KMS-11 (cell line): ENCODE measurements at regions not wholly inside any gene's neighbourhood (a gene's known extent, or its start where the extent isn't known, plus 50 kb on each side); places are given as distances from the start of the nearest gene placed in this dataset.
"Not testable (repeated sequence)": the region's sequence is repeated elsewhere in the genome, so short reads cannot be mapped to it uniquely, and the experiment has no call there.

Experiments
- H2AFZ ChIP-seq: fragments of 200-600 bp; sonication (generic); 2 replicates; pipeline ENCODE4 v1.6.1; 2016; ENCODE audit warnings: antibody characterized with exemption, mixed run types, low read depth
- H3K27ac ChIP-seq: fragments of 200-600 bp; sonication (generic); 2 replicates; pipeline ENCODE4 v1.6.1; 2016; ENCODE audit warnings: mild to moderate bottlenecking, mixed run types
- H3K27me3 ChIP-seq: fragments of 200-600 bp; sonication (generic); 2 replicates; pipeline ENCODE4 v1.6.1; 2017; ENCODE audit warnings: mild to moderate bottlenecking, low read depth, mixed run types, moderate library complexity; ENCODE audit not compliant: insufficient read depth
- H3K36me3 ChIP-seq: fragments of 200-600 bp; sonication (generic); 2 replicates; pipeline ENCODE4 v1.6.1; 2017; ENCODE audit warnings: mild to moderate bottlenecking, mixed run types; ENCODE audit not compliant: insufficient read depth
- H3K4me1 ChIP-seq: fragments of 200-600 bp; sonication (generic); 2 replicates; pipeline ENCODE4 v1.6.1; 2016; ENCODE audit warnings: mild to moderate bottlenecking, low read depth, mixed run types; ENCODE audit not compliant: poor library complexity, severe bottlenecking
- H3K4me2 ChIP-seq: fragments of 200-600 bp; sonication (generic); 2 replicates; pipeline ENCODE4 v1.7.0; 2016; ENCODE audit warnings: mild to moderate bottlenecking, mixed run types
- H3K4me3 ChIP-seq: fragments of 200-600 bp; sonication (generic); IDR thresholded peaks from 2 replicates; pipeline ENCODE4 v1.6.1; 2017; ENCODE audit warnings: low read depth, low read length, mixed read lengths; ENCODE audit not compliant: insufficient read depth
- H3K79me2 ChIP-seq: fragments of 200-600 bp; sonication (generic); 2 replicates; pipeline ENCODE4 v1.6.1; 2016; ENCODE audit warnings: low read depth, mixed run types; ENCODE audit not compliant: insufficient read depth
- H3K9ac ChIP-seq: fragments of 200-600 bp; sonication (generic); 2 replicates; pipeline ENCODE4 v1.6.1; 2016; ENCODE audit warnings: mild to moderate bottlenecking, mixed run types
- H4K20me1 ChIP-seq: fragments of 200-600 bp; sonication (generic); 2 replicates; pipeline ENCODE4 v1.6.1; 2016; ENCODE audit warnings: mild to moderate bottlenecking, mixed run types; ENCODE audit not compliant: insufficient read depth
- TF ChIP-seq, protein P1 (sequence below): fragments of 200-600 bp; sonication (generic); conservative IDR thresholded peaks from 2 replicates; pipeline ENCODE4 v1.6.1; 2017; ENCODE audit warnings: low read depth, mild to moderate bottlenecking, antibody characterized with exemption, low read length, moderate library complexity, mixed read lengths

DNA sequence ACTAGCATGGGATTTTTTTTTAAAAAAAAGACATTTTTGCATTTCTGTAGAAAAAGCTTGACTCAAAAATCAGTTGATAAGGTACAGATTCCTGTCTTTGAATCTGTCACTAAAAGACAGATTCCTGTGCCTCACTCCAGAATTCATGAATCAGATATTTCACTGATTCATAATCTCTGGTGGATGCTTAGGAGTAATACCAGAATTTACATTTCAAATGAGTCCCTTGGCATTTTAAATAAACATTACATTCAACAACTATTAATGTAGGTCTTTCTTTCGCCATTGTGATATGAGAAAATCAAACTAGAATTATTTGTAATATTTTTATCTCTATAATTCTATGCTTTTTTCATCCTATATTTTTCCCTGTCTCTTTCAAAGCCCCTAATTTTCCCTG, 128.3 kb downstream of the APIP start:
- Histone ChIP-seq H3K4me2 (peak overlapping the region; percentile 44), H4K20me1 (no peaks in the 10 kb centered on the region), H3K4me1 (peaks cover 84% of the 10 kb centered on the region), H3K36me3 (no peaks in the 10 kb centered on the region), H3K4me3 (no peak overlapping the region), H3K27ac (no peak overlapping the region), H3K79me2 (no peaks in the 10 kb centered on the region), H3K27me3 (no peaks in the 10 kb centered on the region), H3K9ac (no peak overlapping the region), H2AFZ (no peak overlapping the region)
- TF ChIP-seq, protein P1, sequence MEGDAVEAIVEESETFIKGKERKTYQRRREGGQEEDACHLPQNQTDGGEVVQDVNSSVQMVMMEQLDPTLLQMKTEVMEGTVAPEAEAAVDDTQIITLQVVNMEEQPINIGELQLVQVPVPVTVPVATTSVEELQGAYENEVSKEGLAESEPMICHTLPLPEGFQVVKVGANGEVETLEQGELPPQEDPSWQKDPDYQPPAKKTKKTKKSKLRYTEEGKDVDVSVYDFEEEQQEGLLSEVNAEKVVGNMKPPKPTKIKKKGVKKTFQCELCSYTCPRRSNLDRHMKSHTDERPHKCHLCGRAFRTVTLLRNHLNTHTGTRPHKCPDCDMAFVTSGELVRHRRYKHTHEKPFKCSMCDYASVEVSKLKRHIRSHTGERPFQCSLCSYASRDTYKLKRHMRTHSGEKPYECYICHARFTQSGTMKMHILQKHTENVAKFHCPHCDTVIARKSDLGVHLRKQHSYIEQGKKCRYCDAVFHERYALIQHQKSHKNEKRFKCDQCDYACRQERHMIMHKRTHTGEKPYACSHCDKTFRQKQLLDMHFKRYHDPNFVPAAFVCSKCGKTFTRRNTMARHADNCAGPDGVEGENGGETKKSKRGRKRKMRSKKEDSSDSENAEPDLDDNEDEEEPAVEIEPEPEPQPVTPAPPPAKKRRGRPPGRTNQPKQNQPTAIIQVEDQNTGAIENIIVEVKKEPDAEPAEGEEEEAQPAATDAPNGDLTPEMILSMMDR = no peak

DNA sequence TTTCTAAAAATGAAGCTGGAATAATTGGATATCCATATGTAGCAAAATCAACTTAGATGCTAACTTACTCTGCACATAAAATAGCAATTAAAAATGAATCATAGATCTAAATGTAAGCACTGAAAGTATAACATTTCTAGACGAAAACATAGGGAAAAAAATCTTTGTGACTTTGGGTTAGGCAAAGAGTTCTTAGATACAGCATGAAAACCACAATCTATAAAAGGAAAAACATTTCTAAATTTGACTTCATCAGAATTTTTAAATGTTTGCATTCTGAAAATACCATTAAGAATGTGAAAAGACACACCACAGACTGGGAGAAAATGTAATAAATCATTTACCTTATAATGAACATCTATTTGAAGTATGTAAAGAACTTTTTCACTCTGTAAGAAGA, 128.8 kb downstream of the APIP start:
- TF ChIP-seq, protein P1 = no peak
- peak overlapping the region; percentile 44 for H3K4me2 ChIP-seq
- no peaks in the 10 kb centered on the region for H3K79me2 ChIP-seq
- H2AFZ ChIP-seq = no peak overlapping the region
- H3K27ac ChIP-seq = no peak overlapping the region
- no peaks in the 10 kb centered on the region for H4K20me1 ChIP-seq
- H3K4me3 ChIP-seq = no peak overlapping the region
- H3K36me3 ChIP-seq = no peaks in the 10 kb centered on the region
- no peak overlapping the region for H3K9ac ChIP-seq
- no peaks in the 10 kb centered on the region for H3K27me3 ChIP-seq
- H3K4me1 ChIP-seq = peaks cover 84% of the 10 kb centered on the region

DNA sequence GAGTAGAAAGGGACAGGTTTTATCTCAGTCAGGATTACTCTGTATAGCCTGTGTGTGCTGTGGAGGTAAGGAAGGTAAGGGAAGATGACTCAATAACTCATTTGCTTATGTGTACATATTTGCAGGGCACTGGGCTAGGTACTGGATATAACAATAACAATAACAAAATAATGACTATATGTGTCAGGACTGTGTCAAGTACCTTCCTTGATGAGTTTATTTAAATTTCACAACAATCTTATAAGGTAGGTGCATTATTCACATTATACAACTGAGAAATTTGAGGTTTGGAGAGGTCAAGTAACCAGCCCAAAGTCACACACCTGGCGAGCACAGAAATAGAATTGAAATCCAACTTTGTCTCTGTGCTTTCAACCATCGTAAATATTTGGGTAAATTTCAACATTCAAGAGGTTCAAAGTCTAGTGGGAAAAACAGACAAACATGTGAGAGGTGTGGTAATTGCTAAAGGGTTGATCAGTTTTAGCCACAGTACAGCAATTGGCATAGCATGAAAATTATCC, 131.8 kb downstream of the APIP start:
- H3K27ac ChIP-seq = peak overlapping the region; percentile 91
- peak overlapping the region; percentile 57 for H2AFZ ChIP-seq
- peak overlapping the region; percentile 97 for H3K4me2 ChIP-seq
- H3K79me2 ChIP-seq = no peaks in the 10 kb centered on the region
- no peaks in the 10 kb centered on the region for H4K20me1 ChIP-seq
- TF ChIP-seq, protein P1 = no peak
- H3K4me3 ChIP-seq = no peak overlapping the region
- no peaks in the 10 kb centered on the region for H3K36me3 ChIP-seq
- peaks cover 63% of the 10 kb centered on the region for H3K4me1 ChIP-seq
- peak overlapping the region; percentile 48; the same call in 1 of the 2 replicates for H3K9ac ChIP-seq
- no peaks in the 10 kb centered on the region for H3K27me3 ChIP-seq

DNA sequence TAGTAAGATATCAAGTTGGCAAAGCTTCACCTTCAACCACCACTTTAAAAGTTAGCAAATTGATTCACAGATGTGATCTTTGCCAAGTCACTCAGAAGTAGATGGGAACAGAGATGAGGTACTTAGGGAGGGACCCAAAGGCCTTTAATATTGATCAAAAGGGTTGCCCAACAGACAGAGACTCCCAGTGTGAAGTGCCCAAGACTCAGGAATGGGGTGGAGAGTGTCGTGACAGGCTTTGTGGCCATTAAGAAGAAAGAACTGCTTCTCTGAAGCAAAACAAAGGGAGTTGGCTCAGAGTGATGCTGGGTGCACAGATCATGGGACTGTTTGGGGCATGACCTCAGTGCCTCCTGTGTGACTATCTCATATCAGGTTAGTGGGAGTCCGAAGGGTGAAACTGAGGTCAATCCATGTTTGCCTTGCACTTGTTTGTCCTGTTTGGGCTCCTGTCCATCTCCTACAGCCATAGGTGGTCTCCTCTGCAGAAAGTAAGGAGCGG, 132.3 kb downstream of the APIP start:
- no peaks in the 10 kb centered on the region for H4K20me1 ChIP-seq
- peak overlapping the region; percentile 48; the same call in 1 of the 2 replicates for H3K9ac ChIP-seq
- no peaks in the 10 kb centered on the region for H3K36me3 ChIP-seq
- no peaks in the 10 kb centered on the region for H3K27me3 ChIP-seq
- peak overlapping the region; percentile 97 for H3K4me2 ChIP-seq
- peak overlapping the region; percentile 91 for H3K27ac ChIP-seq
- no peak overlapping the region for H3K4me3 ChIP-seq
- peaks cover 63% of the 10 kb centered on the region for H3K4me1 ChIP-seq
- peak overlapping the region; percentile 57 for H2AFZ ChIP-seq
- TF ChIP-seq, protein P1 = no peak
- no peaks in the 10 kb centered on the region for H3K79me2 ChIP-seq

DNA sequence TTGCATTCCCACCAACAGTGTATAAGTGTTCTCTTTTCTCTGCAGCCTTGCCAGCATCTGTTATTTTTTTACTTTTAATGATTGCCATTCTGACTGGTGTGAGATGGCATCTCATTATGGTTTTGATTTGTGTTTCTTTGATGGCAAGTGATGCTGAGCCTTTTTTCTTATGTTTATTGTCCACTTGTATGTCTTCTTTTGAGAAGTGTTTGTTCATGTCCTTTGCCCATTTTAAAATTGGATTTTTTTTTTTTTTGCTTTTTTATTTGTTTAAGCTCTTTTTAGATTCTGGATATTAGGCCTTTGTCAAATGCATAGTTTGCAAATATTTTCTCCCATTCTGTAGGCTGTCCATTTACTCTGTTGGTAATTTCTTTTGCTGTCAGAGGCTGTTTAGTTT, 134.4 kb downstream of the APIP start:
- H3K4me2 ChIP-seq, H3K36me3 ChIP-seq, H3K27me3 ChIP-seq, H3K4me3 ChIP-seq, H3K27ac ChIP-seq, H3K79me2 ChIP-seq, H2AFZ ChIP-seq, H3K9ac ChIP-seq, H4K20me1 ChIP-seq: not testable (repeated sequence)
- peaks cover 49% of the 10 kb centered on the region for H3K4me1 ChIP-seq
